GM13977 (cell line): ENCODE measurements at regions not wholly inside any gene's neighbourhood (a gene's known extent, or its start where the extent isn't known, plus 50 kb on each side); places are given as distances from the start of the nearest gene placed in this dataset.
"Not testable (repeated sequence)": the region's sequence is repeated elsewhere in the genome, so short reads cannot be mapped to it uniquely, and the experiment has no call there.

Experiments used
- DNase-seq: peaks from one replicate; pipeline ENCODE4 v3.0.0; 2012; ENCODE audit warnings: low spot score
- CTCF ChIP-seq: IDR thresholded peaks from 2 replicates; pipeline ENCODE4 v1.5.1; 2012; ENCODE audit warnings: mild to moderate bottlenecking, control low read depth; ENCODE audit not compliant: insufficient read depth; ENCODE audit errors: extremely low read depth, missing control alignments
- in situ Hi-C: fragments of 300-500 bp; cut with MboI; formaldehyde crosslinking; loops from one replicate; pipeline ENCODE4 v1.12.0; 2022; ENCODE audit warnings: low sequenced_read_pairs, low pct_unique_long_range_greater_than_20kb, mixed read lengths, inconsistent platforms; ENCODE audit not compliant: unreplicated experiment

- no peak for DNase-seq
- in situ Hi-C loops = loop anchor here (25.0 kb wide), 1 partner anchor 716 kb away; no protein-coding TSS in a partner anchor
- no peak for TF ChIP-seq CTCF
Observed at GRCh38 chr12:42003031-42003430, 141.6 kb downstream of the GXYLT1 start.

- DNase-seq = no peak
- no peak for TF ChIP-seq CTCF
- in situ Hi-C loops = loop anchor here (25.0 kb wide), 1 partner anchor 715 kb away; no protein-coding TSS in a partner anchor
Observed at GRCh38 chr12:42002563-42002962, 142.1 kb downstream of the GXYLT1 start.

DNA sequence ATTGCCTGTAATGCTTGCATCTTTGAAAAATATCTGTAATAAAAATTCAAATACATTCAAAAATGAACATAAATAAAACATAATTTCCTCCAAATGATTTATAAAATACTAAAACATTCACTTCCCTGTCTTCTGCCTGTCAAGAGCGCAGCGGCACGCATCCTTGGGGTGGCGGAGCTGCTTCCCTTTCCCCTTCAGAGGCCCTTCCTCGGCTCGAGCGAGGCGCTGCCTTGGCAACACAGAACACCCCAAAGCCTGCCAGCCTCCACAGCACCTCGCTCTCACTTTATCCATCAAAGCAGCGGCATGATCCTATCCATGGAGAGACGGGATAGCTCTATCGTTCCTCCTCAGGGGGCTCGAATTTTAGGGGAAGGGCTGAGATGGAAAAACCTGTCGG lies 146.2 kb downstream of the GXYLT1 start:
- no peak for TF ChIP-seq CTCF
- in situ Hi-C loops = no loop called here
- no peak for DNase-seq

- TF ChIP-seq CTCF = no peak
- DNase-seq = no peak
- in situ Hi-C loops = no loop called here
Observed at GRCh38 chr12:41993283-41993682, 151.4 kb downstream of the GXYLT1 start.

DNA sequence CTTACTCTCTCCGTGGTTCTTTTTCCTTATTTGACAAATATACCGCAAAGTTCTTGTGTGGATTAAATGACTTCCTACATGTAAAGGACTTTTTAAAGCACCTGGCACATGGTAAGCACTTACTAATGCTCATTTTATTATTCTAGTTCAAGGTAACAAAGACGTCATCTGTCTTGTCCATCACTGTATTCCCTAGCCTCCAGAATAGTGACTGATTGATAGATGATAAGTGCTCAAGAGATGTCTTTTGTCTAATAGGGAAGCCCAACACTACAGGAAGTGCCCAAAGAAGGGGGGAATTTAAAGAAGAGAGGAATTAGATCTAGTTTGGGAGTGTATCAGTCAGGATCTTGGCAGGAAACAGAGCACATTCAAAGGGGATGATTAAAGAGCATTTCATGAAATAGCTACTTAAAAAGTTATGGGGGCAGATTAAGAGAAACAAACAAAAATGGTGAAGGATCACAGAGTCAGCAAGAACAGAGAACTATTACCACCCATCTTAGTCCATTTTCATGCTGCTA lies 151.9 kb downstream of the GXYLT1 start:
- DNase-seq = no peak
- TF ChIP-seq CTCF = no peak
- in situ Hi-C loops = no loop called here

- TF ChIP-seq CTCF = no peak
- DNase-seq = no peak
- in situ Hi-C loops = no loop called here
Observed at GRCh38 chr12:41992022-41992421, 152.7 kb downstream of the GXYLT1 start.

DNA sequence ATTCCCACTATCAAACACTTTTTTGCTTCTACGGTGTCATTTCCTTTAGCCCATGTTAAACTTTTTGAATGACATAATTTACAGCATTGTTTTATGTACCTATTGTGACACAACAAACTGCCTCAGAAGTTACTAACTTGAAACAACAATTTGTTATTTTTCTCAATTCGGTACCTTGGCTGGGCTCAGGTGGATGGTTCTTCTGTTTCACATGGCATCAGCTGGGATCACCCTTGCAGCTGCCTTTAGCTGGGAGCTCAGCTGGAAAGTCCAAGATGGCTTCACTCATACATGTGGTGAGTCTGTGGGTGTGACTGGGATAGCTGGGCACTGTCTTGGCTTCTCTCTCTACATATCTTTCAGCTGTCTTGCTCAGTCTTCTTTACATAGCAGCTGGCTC lies 156.0 kb downstream of the GXYLT1 start:
- no peak for DNase-seq
- in situ Hi-C loops = no loop called here
- no peak for TF ChIP-seq CTCF

- in situ Hi-C loops, DNase-seq: not testable (repeated sequence)
Observed at GRCh38 chr12:41986513-41986912, 158.2 kb downstream of the GXYLT1 start.
